Putamen (tissue), 1 donor: ENCODE measurements at regions not wholly inside any gene's neighbourhood (a gene's known extent, or its start where the extent isn't known, plus 50 kb on each side); places are given as distances from the start of the nearest gene placed in this dataset.

Source experiments
- DNase-seq: peaks from one replicate; pipeline ENCODE4 v3.0.0-alpha.2; 2016; ENCODE audit warnings: low spot score

GRCh38 chr13:32861304-32861703 is 154.9 kb upstream of the KL start:
- no peak for DNase-seq

GRCh38 chr13:32863596-32863995 is 152.6 kb upstream of the KL start:
- DNase-seq = no peak

GRCh38 chr13:32866921-32867320 is 149.3 kb upstream of the KL start:
- DNase-seq = no peak

- no peak for DNase-seq
Observed at GRCh38 chr13:32877491-32877890, 138.7 kb upstream of the KL start.

GRCh38 chr13:32878163-32878562 is 138.1 kb upstream of the KL start:
- no peak for DNase-seq

- DNase-seq = no peak
Observed at GRCh38 chr13:32880636-32881035, 135.6 kb upstream of the KL start.

- DNase-seq = peak; percentile 77
Observed at GRCh38 chr13:32881074-32881776, 135.0 kb upstream of the KL start.

GRCh38 chr13:32881777-32882145 is 134.5 kb upstream of the KL start:
- no peak for DNase-seq

GRCh38 chr13:32882691-32883090 is 133.5 kb upstream of the KL start:
- DNase-seq = no peak

GRCh38 chr13:32883474-32883873 is 132.7 kb upstream of the KL start:
- DNase-seq = no peak

GRCh38 chr13:32887617-32888016 is 128.6 kb upstream of the KL start:
- no peak for DNase-seq

GRCh38 chr13:32889986-32890565 is 126.1 kb upstream of the KL start:
- no peak for DNase-seq

GRCh38 chr13:32893176-32893575 is 123.0 kb upstream of the KL start:
- DNase-seq = no peak

- no peak for DNase-seq
Observed at GRCh38 chr13:32894589-32895001, 121.6 kb upstream of the KL start.

GRCh38 chr13:32895296-32895695 is 120.9 kb upstream of the KL start:
- DNase-seq = no peak

- no peak for DNase-seq
Observed at GRCh38 chr13:32897296-32897695, 118.9 kb upstream of the KL start.

GRCh38 chr13:32902029-32902780 is 114.0 kb upstream of the KL start:
- DNase-seq = no peak

GRCh38 chr13:32902874-32903273 is 113.3 kb upstream of the KL start:
- no peak for DNase-seq

- no peak for DNase-seq
Observed at GRCh38 chr13:32903720-32904119, 112.5 kb upstream of the KL start.

- no peak for DNase-seq
Observed at GRCh38 chr13:32904266-32904665, 112.0 kb upstream of the KL start.

GRCh38 chr13:32905063-32905863 is 111.0 kb upstream of the KL start:
- peak; percentile 48 for DNase-seq

GRCh38 chr13:32905864-32906180 is 110.4 kb upstream of the KL start:
- DNase-seq = no peak

- no peak for DNase-seq
Observed at GRCh38 chr13:32907211-32907610, 109.0 kb upstream of the KL start.
